K562 (cell line): ENCODE measurements at regions not wholly inside any gene's neighbourhood (a gene's known extent, or its start where the extent isn't known, plus 50 kb on each side); places are given as distances from the start of the nearest gene placed in this dataset.

ENCODE experiments used
- ATAC-seq: fragments of 200-7000 bp; cut with Tn5 transposase; 3 replicates; pipeline ENCODE4 v1.9.1; 2020; ENCODE audit warnings: moderate library complexity
- BruUV-seq: library from RNA; stranded (reverse); fragments of 400-500 nt; replicated peaks from 2 replicates; lab custom pipeline; 2021; lab: Mats Ljungman, UMichigan
- CTCF ChIA-PET: fragments of 300-600 bp; formaldehyde crosslinking; extraction: SDS; loops from one replicate; lab custom pipeline; 2021; ENCODE audit warnings: low intra/inter-chr PET ratio; lab: Yijun Ruan, JAX
- POLR2A ChIA-PET: fragments of 300-600, 350-650 bp; sonication (Branson Sonifier 250); formaldehyde crosslinking; extraction: SDS; loops from one replicate; lab custom pipeline; 2021; ENCODE audit warnings: antibody characterized with exemption, inconsistent platforms; lab: Yijun Ruan, JAX
- DNase-seq, 4 experiments: peaks; one replicate each; pipeline versions ENCODE4 v3.0.0 to v3.0.0-alpha.2; 2011 to 2018; ENCODE audit warnings: low spot score in 3 of 4, mixed read lengths in 3 of 4; ENCODE audit errors: extremely low read depth in 1 of 4
- FAIRE-seq: peaks from 2 replicates; lab custom pipeline; 2011; peaks lifted over from hg19 to GRCh38; lab: Jason Lieb, UNC
- H2AFZ ChIP-seq: 2 replicates; pipeline ENCODE4 v1.6.0; 2011; ENCODE audit warnings: low read depth, low read length, control low read depth, inconsistent platforms
- H3K27ac ChIP-seq: fragments of 200-600 bp; 3 replicates; pipeline ENCODE4 v1.8.0; 2011; ENCODE audit warnings: low read depth, mild to moderate bottlenecking, control low read depth, inconsistent platforms, low read length, moderate library complexity, mixed read lengths; ENCODE audit errors: extremely low read depth
- H3K27me3 ChIP-seq, 2 experiments: fragments of 300-600 bp in 1 of 2; 2 replicates in 1 of 2; 3 replicates in 1 of 2; pipeline versions ENCODE4 v1.6.0 to v1.8.0; 2011; ENCODE audit warnings: inconsistent platforms in 2 of 2, low read length in 2 of 2, mild to moderate bottlenecking in 1 of 2, mixed read lengths in 1 of 2, moderate library complexity in 1 of 2; ENCODE audit not compliant: control insufficient read depth in 2 of 2, insufficient read depth in 2 of 2
- H3K36me3 ChIP-seq: fragments of 300-600 bp; 3 replicates; pipeline ENCODE4 v1.8.0; 2011; ENCODE audit warnings: mild to moderate bottlenecking, low read length, inconsistent platforms; ENCODE audit not compliant: control insufficient read depth, insufficient read depth
- H3K4me1 ChIP-seq, 2 experiments: fragments of 200-600 bp in 1 of 2; replicated peaks in 1 of 2; 2 replicates in 1 of 2; 3 replicates in 1 of 2; pipeline versions ENCODE4 v1.5.1 to v1.8.0; 2011; ENCODE audit warnings: inconsistent platforms in 2 of 2, low read length in 2 of 2, mild to moderate bottlenecking in 1 of 2, mixed read lengths in 1 of 2, moderate library complexity in 1 of 2; ENCODE audit not compliant: control insufficient read depth in 2 of 2, insufficient read depth in 2 of 2
- H3K4me2 ChIP-seq: 2 replicates; pipeline ENCODE4 v1.6.1; 2011; ENCODE audit warnings: low read length, control low read depth, inconsistent platforms, mixed read lengths; ENCODE audit not compliant: insufficient read depth
- H3K4me3 ChIP-seq: fragments of 200-600 bp; sonication (generic), shearing (Covaris generic); 2 replicates; pipeline ENCODE4 v1.5.1; 2016; ENCODE audit warnings: control low read depth, inconsistent platforms
- H3K79me2 ChIP-seq: fragments of 200-600 bp; 3 replicates; pipeline ENCODE4 v1.8.0; 2011; ENCODE audit warnings: low read length, inconsistent platforms; ENCODE audit not compliant: control insufficient read depth, insufficient read depth
- H3K9ac ChIP-seq, 2 experiments: 2 replicates each; pipeline versions ENCODE4 v1.6.0 to v1.6.1; 2011; ENCODE audit warnings: low read depth in 2 of 2, low read length in 2 of 2, control low read depth in 1 of 2, inconsistent platforms in 1 of 2, mild to moderate bottlenecking in 1 of 2, mixed read lengths in 1 of 2; ENCODE audit not compliant: insufficient read depth in 1 of 2
- H3K9me1 ChIP-seq: one replicate; pipeline ENCODE4 v1.6.0; 2011; ENCODE audit warnings: inconsistent platforms, mild to moderate bottlenecking, low read length, moderate library complexity; ENCODE audit not compliant: control insufficient read depth, insufficient read depth
- H3K9me3 ChIP-seq: replicated peaks from 2 replicates; pipeline ENCODE4 v1.5.1; 2011; ENCODE audit warnings: low read depth, low read length, inconsistent platforms; ENCODE audit not compliant: control insufficient read depth, insufficient read depth
- H4K20me1 ChIP-seq: replicated peaks from 2 replicates; pipeline ENCODE4 v1.6.1; 2011; ENCODE audit warnings: low read length, inconsistent platforms, mixed read lengths; ENCODE audit not compliant: control insufficient read depth, insufficient read depth
- MEIS2 ChIP-seq: fragments of 450-650 bp; IDR thresholded peaks from 2 replicates; pipeline ENCODE4 v1.6.1; 2014; ENCODE audit warnings: mild to moderate bottlenecking; ENCODE audit not compliant: partially characterized antibody
- PBX2 ChIP-seq, 2 experiments: IDR thresholded peaks in 1 of 2; conservative IDR thresholded peaks in 1 of 2; 2 replicates each; pipeline ENCODE4 v1.6.1; 2016; ENCODE audit warnings: low read depth in 2 of 2, mild to moderate bottlenecking in 1 of 2, missing compliant biosample characterization in 1 of 2, missing genetic modification characterization in 1 of 2, moderate library complexity in 1 of 2
- SRSF9 ChIP-seq: fragments of 200-400 bp; formaldehyde crosslinking; IDR thresholded peaks from 2 replicates; pipeline ENCODE4 v1.6.1; 2017; ENCODE audit warnings: low read depth, low read length, borderline replicate concordance
- WGBS: fragments of 100-300 bp; shearing (Covaris generic); methylation state at CpG from one replicate; pipeline ENCODE4 v1.1.6; 2016; ENCODE audit warnings: low coverage, mixed read lengths; ENCODE audit not compliant: insufficient coverage; ENCODE audit errors: missing lambda C conversion rate; 5-methylcytosine and 5-hydroxymethylcytosine counted together
- in situ Hi-C: fragments of 300-500 bp; cut with MboI; formaldehyde crosslinking; loops from 4 replicates; pipeline ENCODE4 v1.15.0; 2018; ENCODE audit warnings: inconsistent platforms, mixed read lengths
- intact Hi-C: fragments of 100-400 bp; cut with micrococcal nuclease; formaldehyde crosslinking; loops from 2 replicates; pipeline ENCODE4 v1.14.2; 2022

- WGBS, result 1% methylated on average over 4 of the region's 4 CpGs
- FAIRE-seq, result no peak
These were observed 145.9 kb upstream of the SEMA3E start for GRCh38 chr7:83794829-83795228.

More at GRCh38 chr7:83794829-83795228, 145.9 kb upstream of the SEMA3E start:
- no peaks in the 10 kb centered on the region for H3K36me3 ChIP-seq
- no TSS peak for BruUV-seq
- intact Hi-C loops, result no loop called here
- ChIA-PET CTCF (no interaction called here), POLR2A (no interaction called here)
- H4K20me1 ChIP-seq, result no peaks in the 10 kb centered on the region
- DNase-seq (peak in 1 of 4 experiments; percentile 3), ATAC-seq (no peak)
- H3K79me2 ChIP-seq, result no peaks in the 10 kb centered on the region
- no peaks in the 10 kb centered on the region; the same call in 1 of the 2 replicates for H3K9me3 ChIP-seq
- H3K4me2 ChIP-seq, result no peak overlapping the region
- no peaks in the 10 kb centered on the region for H3K27me3 ChIP-seq
- no peak overlapping the region for H3K27ac ChIP-seq
- no peaks in the 10 kb centered on the region for H3K4me1 ChIP-seq
- H3K9ac ChIP-seq, result no peak overlapping the region
- no peak overlapping the region for H3K4me3 ChIP-seq
- TF ChIP-seq PBX2 (CRISPR knock-in tag; IDR thresholded peaks at IDR 0.05; ENCODE audit: low read depth), result no peak
- peak; percentile 50; the same call in 1 of the 2 replicates for TF ChIP-seq PBX2 (tag; conservative IDR thresholded peaks at IDR 0.05; ENCODE audit: low read depth)
- peak; percentile 73 for TF ChIP-seq MEIS2
- no peak for TF ChIP-seq SRSF9
- in situ Hi-C loops, result no loop called here
- no peaks in the 10 kb centered on the region for H3K9me1 ChIP-seq
- no peak overlapping the region for H2AFZ ChIP-seq
